HCT116 (cell line): ENCODE measurements at regions not wholly inside any gene's neighbourhood (a gene's known extent, or its start where the extent isn't known, plus 50 kb on each side); places are given as distances from the start of the nearest gene placed in this dataset.

Source experiments
- ATAC-seq: fragments of 200-7000 bp; cut with Tn5 transposase; 2 replicates; pipeline ENCODE4 v1.9.1; 2020; ENCODE audit warnings: mild to moderate bottlenecking, moderate library complexity
- BruUV-seq: library from RNA; stranded (reverse); fragments of 400-500 nt; replicated peaks from 2 replicates; lab custom pipeline; 2021; lab: Mats Ljungman, UMichigan
- CTCF ChIA-PET: fragments of 300-600 bp; sonication (Branson Sonifier 250); formaldehyde crosslinking; loops from one replicate; lab custom pipeline; 2021; ENCODE audit warnings: antibody characterized with exemption; lab: Charles Lee
- POLR2A ChIA-PET: fragments of 300-600, 350-600 bp; sonication (Branson Sonifier 250); formaldehyde crosslinking; loops from one replicate; lab custom pipeline; 2021; ENCODE audit warnings: antibody characterized with exemption; lab: Charles Lee
- RAD21 ChIA-PET, 2 experiments: fragments of 300-600 bp; sonication (Branson Sonifier 250); formaldehyde crosslinking; loops; one replicate each; lab custom pipeline; 2023; ENCODE audit warnings: low total read pairs in 2 of 2; ENCODE audit not compliant: uncharacterized antibody in 2 of 2, unreplicated experiment in 2 of 2, low non-redundant PET in 1 of 2; lab: Charles Lee
- DNase-seq: peaks from one replicate; pipeline ENCODE4 v3.0.0-alpha.2; 2010; ENCODE audit warnings: low read depth, low spot score
- H2AFZ ChIP-seq: fragments of 200-600 bp; shearing (Covaris generic), sonication (generic); 2 replicates; pipeline ENCODE4 v1.6.1; 2017; ENCODE audit warnings: low read depth, mixed run types, mixed read lengths, antibody characterized with exemption, low read length; ENCODE audit not compliant: poor library complexity, severe bottlenecking
- H3K27ac ChIP-seq: 2 replicates; pipeline ENCODE4 v1.5.1; 2012; ENCODE audit warnings: low read depth, low read length
- H3K27me3 ChIP-seq: fragments of 200-600 bp; sonication (generic); 2 replicates; pipeline ENCODE4 v1.6.1; 2016; ENCODE audit warnings: mixed run types, low read length, mixed read lengths; ENCODE audit not compliant: insufficient read depth
- H3K36me3 ChIP-seq, 2 experiments: fragments of 200-500 bp in 1 of 2; fragments of 200-600 bp in 1 of 2; sonication (Bioruptor generic) in 1 of 2; sonication (generic) in 1 of 2; 2 replicates each; pipeline versions ENCODE4 v1.5.1 to v1.6.1; 2014 to 2016; ENCODE audit warnings: low read length in 2 of 2, inconsistent platforms in 1 of 2, mixed read lengths in 1 of 2, mixed run types in 1 of 2; ENCODE audit not compliant: insufficient read depth in 2 of 2, control insufficient read depth in 1 of 2
- H3K4me1 ChIP-seq, 2 experiments: fragments of 200-600 bp in 1 of 2; sonication (generic) in 1 of 2; 2 replicates each; pipeline versions ENCODE4 v1.5.1 to v1.6.1; 2012 to 2017; ENCODE audit warnings: low read length in 2 of 2, inconsistent platforms in 1 of 2, mild to moderate bottlenecking in 1 of 2, mixed read lengths in 1 of 2, mixed run types in 1 of 2, moderate library complexity in 1 of 2; ENCODE audit not compliant: insufficient read depth in 2 of 2, control insufficient read depth in 1 of 2
- H3K4me2 ChIP-seq: fragments of 200-600 bp; sonication (generic); 2 replicates; pipeline ENCODE4 v1.6.1; 2017; ENCODE audit warnings: mixed run types, low read length, mixed read lengths
- H3K4me3 ChIP-seq, 2 experiments: fragments of 200-600 bp in 1 of 2; sonication (generic) in 1 of 2; replicated peaks in 1 of 2; 2 replicates each; pipeline ENCODE4 v1.5.1; 2011 to 2016; ENCODE audit warnings: low read length in 2 of 2, control low read depth in 1 of 2, low read depth in 1 of 2, mild to moderate bottlenecking in 1 of 2, mixed read lengths in 1 of 2, mixed run types in 1 of 2
- H3K79me2 ChIP-seq: fragments of 200-600 bp; sonication (generic); 2 replicates; pipeline ENCODE4 v1.6.1; 2017; ENCODE audit warnings: mild to moderate bottlenecking, mixed run types, low read length, moderate library complexity, mixed read lengths; ENCODE audit not compliant: insufficient read depth
- H3K9ac ChIP-seq: fragments of 200-600 bp; sonication (generic); 2 replicates; pipeline ENCODE4 v1.6.1; 2016; ENCODE audit warnings: low read length, mixed read lengths
- H3K9me2 ChIP-seq: fragments of 200-600 bp; sonication (generic), shearing (Covaris generic); 2 replicates; pipeline ENCODE4 v1.6.1; 2017; ENCODE audit warnings: mixed run types, mild to moderate bottlenecking, moderate library complexity; ENCODE audit not compliant: insufficient read depth
- H3K9me3 ChIP-seq, 2 experiments: fragments of 200-500 bp in 1 of 2; fragments of 200-600 bp in 1 of 2; sonication (Bioruptor generic) in 1 of 2; sonication (generic) in 1 of 2; 2 replicates each; pipeline ENCODE4 v1.6.1; 2014 to 2017; ENCODE audit warnings: low read length in 2 of 2, mixed read lengths in 2 of 2, inconsistent platforms in 1 of 2, low read depth in 1 of 2, mild to moderate bottlenecking in 1 of 2, mixed run types in 1 of 2, moderate library complexity in 1 of 2; ENCODE audit not compliant: control insufficient read depth in 1 of 2, insufficient read depth in 1 of 2
- H4K20me1 ChIP-seq: fragments of 200-600 bp; sonication (generic), shearing (Covaris generic); 2 replicates; pipeline ENCODE4 v1.6.1; 2017; ENCODE audit warnings: mixed run types, mild to moderate bottlenecking, moderate library complexity; ENCODE audit not compliant: insufficient read depth
- CBX3 ChIP-seq: IDR thresholded peaks from 2 replicates; pipeline ENCODE4 v1.6.1; 2012; ENCODE audit warnings: low read depth
- EGR1 ChIP-seq: IDR thresholded peaks from 2 replicates; pipeline ENCODE4 v1.6.1; 2012; ENCODE audit warnings: low read depth
- ELF1 ChIP-seq: IDR thresholded peaks from 2 replicates; pipeline ENCODE4 v1.6.1; 2012; ENCODE audit warnings: low read depth, borderline replicate concordance
- EZH2phosphoT487 ChIP-seq: fragments of 200-600 bp; IDR thresholded peaks from 2 replicates; pipeline ENCODE4 v1.6.1; 2018; ENCODE audit warnings: antibody characterized with exemption, borderline replicate concordance
- FOSL1 ChIP-seq: IDR thresholded peaks from 2 replicates; pipeline ENCODE4 v1.6.1; 2012; ENCODE audit warnings: low read depth
- POLR2A ChIP-seq: IDR thresholded peaks from 2 replicates; pipeline ENCODE4 v1.7.0; 2011; ENCODE audit warnings: borderline replicate concordance; ENCODE audit not compliant: insufficient read depth, insufficient read length; ENCODE audit errors: extremely low read depth
- SIN3A ChIP-seq: IDR thresholded peaks from 2 replicates; pipeline ENCODE4 v1.6.1; 2012; ENCODE audit warnings: low read depth
- SP1 ChIP-seq: IDR thresholded peaks from 2 replicates; pipeline ENCODE4 v1.6.1; 2012; ENCODE audit warnings: low read depth
- TCF7L2 ChIP-seq: IDR thresholded peaks from 2 replicates; pipeline ENCODE4 v1.7.0; 2011; ENCODE audit warnings: borderline replicate concordance, inconsistent platforms; ENCODE audit not compliant: insufficient read depth, insufficient read length; ENCODE audit errors: extremely low read depth
- ZFX ChIP-seq: fragments of 450-650 bp; IDR thresholded peaks from 2 replicates; pipeline ENCODE4 v1.6.1; 2017
- ZNF274 ChIP-seq: fragments of 200-500 bp; sonication (Bioruptor generic); IDR thresholded peaks from 2 replicates; pipeline ENCODE4 v1.6.1; 2014; ENCODE audit warnings: mild to moderate bottlenecking, low read depth, low read length, inconsistent platforms
- intact Hi-C: fragments of 100-400 bp; cut with micrococcal nuclease; formaldehyde crosslinking; loops from 2 replicates; pipeline ENCODE4 v1.10.0; 2022
- TF ChIP-seq, protein P1 (sequence below): IDR thresholded peaks from 2 replicates; pipeline ENCODE4 v1.6.1; 2011; ENCODE audit warnings: mild to moderate bottlenecking, low read length, moderate library complexity; ENCODE audit not compliant: insufficient replicate concordance; ENCODE audit errors: extremely low read depth
- TF ChIP-seq, protein P2 (sequence below): IDR thresholded peaks from 2 replicates; pipeline ENCODE4 v1.6.1; 2012
- TF ChIP-seq, protein P3 (sequence below): IDR thresholded peaks from 2 replicates; pipeline ENCODE4 v1.6.1; 2012

DNA sequence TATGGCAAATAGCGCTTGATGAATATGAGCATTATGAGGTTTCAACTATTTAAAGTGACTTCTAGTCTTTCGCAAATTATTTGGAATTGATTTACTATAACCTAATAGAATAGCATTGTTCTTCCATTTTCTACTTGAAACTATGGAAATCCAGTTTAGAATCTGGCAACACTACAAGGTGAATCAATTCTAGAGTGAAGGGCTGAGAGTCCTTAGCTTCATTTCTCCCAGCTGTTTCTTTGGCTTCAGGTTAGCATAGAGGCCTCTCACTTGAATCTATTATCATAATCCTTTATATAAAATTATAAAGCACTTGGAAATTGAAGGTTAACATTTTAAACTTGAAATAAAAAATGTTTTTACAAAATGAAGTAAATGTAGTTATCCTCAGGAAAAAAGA, 318.8 kb downstream of the CCDC85A start:
- Histone ChIP-seq H4K20me1 (no peaks in the 10 kb centered on the region), H3K4me1 (no peaks in the 10 kb centered on the region), H3K79me2 (no peaks in the 10 kb centered on the region), H3K9ac (no peak overlapping the region), H3K36me3 (no peaks in the 10 kb centered on the region), H3K4me3 (no peak overlapping the region), H3K9me2 (no peaks in the 10 kb centered on the region), H3K9me3 (no peaks in the 10 kb centered on the region), H3K27me3 (no peaks in the 10 kb centered on the region), H3K27ac (no peak overlapping the region), H2AFZ (no peak overlapping the region), H3K4me2 (no peak overlapping the region)
- ChIA-PET CTCF (no interaction called here), POLR2A (no interaction called here), RAD21 (no interaction called here)
- no TSS peak for BruUV-seq
- intact Hi-C loops, result no loop called here
- DNase-seq (no peak), ATAC-seq (no peak)
- TF ChIP-seq POLR2A (no peak), ELF1 (no peak), TCF7L2 (no peak), FOSL1 (no peak), SIN3A (no peak)
- TF ChIP-seq, protein P1, sequence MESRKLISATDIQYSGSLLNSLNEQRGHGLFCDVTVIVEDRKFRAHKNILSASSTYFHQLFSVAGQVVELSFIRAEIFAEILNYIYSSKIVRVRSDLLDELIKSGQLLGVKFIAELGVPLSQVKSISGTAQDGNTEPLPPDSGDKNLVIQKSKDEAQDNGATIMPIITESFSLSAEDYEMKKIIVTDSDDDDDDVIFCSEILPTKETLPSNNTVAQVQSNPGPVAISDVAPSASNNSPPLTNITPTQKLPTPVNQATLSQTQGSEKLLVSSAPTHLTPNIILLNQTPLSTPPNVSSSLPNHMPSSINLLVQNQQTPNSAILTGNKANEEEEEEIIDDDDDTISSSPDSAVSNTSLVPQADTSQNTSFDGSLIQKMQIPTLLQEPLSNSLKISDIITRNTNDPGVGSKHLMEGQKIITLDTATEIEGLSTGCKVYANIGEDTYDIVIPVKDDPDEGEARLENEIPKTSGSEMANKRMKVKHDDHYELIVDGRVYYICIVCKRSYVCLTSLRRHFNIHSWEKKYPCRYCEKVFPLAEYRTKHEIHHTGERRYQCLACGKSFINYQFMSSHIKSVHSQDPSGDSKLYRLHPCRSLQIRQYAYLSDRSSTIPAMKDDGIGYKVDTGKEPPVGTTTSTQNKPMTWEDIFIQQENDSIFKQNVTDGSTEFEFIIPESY, result no peak

DNA sequence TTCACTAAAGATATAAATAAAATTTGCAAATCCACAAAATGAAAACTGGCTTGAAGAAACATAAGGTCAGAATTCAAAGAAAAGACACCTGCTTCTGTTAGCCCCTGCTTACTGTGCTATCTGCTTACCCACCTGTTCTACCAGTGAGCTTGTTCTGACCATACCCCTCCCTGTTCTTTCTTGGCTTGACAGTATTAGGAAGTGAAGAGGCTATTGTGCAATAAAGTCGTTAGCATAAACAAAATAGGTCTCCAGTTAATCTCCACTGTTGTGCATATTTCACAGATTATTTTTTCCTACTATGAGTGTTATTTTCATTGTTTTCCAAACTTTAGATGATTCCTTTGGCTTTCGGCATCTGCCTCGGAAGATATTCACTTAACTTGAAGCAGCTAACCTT, 322.1 kb downstream of the CCDC85A start:
- CTCF ChIA-PET, result no interaction called here
- RAD21 ChIA-PET, result no interaction called here

More for the DNA sequence above, 322.1 kb downstream of the CCDC85A start:
- Histone ChIP-seq H3K27ac (no peak overlapping the region), H3K9ac (no peak overlapping the region), H3K9me2 (no peaks in the 10 kb centered on the region), H3K79me2 (no peaks in the 10 kb centered on the region), H3K9me3 (no peaks in the 10 kb centered on the region), H3K27me3 (no peaks in the 10 kb centered on the region), H2AFZ (no peak overlapping the region), H3K4me1 (no peaks in the 10 kb centered on the region), H3K36me3 (no peaks in the 10 kb centered on the region), H3K4me2 (no peak overlapping the region), H4K20me1 (no peaks in the 10 kb centered on the region), H3K4me3 (no peak overlapping the region)
- DNase-seq (no peak), ATAC-seq (no peak)
- intact Hi-C loops, result no loop called here
- TF ChIP-seq SP1 (no peak), CBX3 (no peak), ZFX (no peak), EGR1 (no peak), ZNF274 (no peak), EZH2phosphoT487 (no peak), ELF1 (no peak)
- TF ChIP-seq, protein P2, sequence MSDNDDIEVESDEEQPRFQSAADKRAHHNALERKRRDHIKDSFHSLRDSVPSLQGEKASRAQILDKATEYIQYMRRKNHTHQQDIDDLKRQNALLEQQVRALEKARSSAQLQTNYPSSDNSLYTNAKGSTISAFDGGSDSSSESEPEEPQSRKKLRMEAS, result no peak
- TF ChIP-seq, protein P3, sequence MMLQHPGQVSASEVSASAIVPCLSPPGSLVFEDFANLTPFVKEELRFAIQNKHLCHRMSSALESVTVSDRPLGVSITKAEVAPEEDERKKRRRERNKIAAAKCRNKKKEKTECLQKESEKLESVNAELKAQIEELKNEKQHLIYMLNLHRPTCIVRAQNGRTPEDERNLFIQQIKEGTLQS, result no peak
- POLR2A ChIA-PET, result no interaction called here
- BruUV-seq, result no TSS peak
